ENCODE measurements at regions not wholly inside any gene's neighbourhood (a gene's known extent, or its start where the extent isn't known, plus 50 kb on each side); places are given as distances from the start of the nearest gene placed in this dataset.
A peak's percentile ranks its signal among the peaks of the same experiment; 100 is the strongest.

- TF ChIP-seq CHD2 (IDR thresholded peaks at IDR 0.05; ENCODE audit: low read length, partially characterized antibody) = peak; percentile 45
- TF ChIP-seq YY1 (IDR thresholded peaks at IDR 0.05; ENCODE audit: low read depth) = no peak
- TF ChIP-seq, protein P1, sequence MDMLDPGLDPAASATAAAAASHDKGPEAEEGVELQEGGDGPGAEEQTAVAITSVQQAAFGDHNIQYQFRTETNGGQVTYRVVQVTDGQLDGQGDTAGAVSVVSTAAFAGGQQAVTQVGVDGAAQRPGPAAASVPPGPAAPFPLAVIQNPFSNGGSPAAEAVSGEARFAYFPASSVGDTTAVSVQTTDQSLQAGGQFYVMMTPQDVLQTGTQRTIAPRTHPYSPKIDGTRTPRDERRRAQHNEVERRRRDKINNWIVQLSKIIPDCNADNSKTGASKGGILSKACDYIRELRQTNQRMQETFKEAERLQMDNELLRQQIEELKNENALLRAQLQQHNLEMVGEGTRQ (IDR thresholded peaks at IDR 0.05; ENCODE audit: borderline replicate concordance, low read depth, low read length) = no peak
- TF ChIP-seq REST (IDR thresholded peaks at IDR 0.05; ENCODE audit: low read depth, low read length) = no peak
- TF ChIP-seq CTCF (IDR thresholded peaks at IDR 0.05) = no peak
- TF ChIP-seq GABPA (IDR thresholded peaks at IDR 0.05; ENCODE audit: low read depth) = no peak
- TF ChIP-seq EP300 (IDR thresholded peaks at IDR 0.05; ENCODE audit: borderline replicate concordance in 1 of 2, low read depth in 1 of 2, low read length in 1 of 2) = peak in 1 of 2 experiments; percentile 53; a peak in 1 of 4 replicates
- 0 out of 2 replicates have a peak, but pooled peaks have one; percentile 6 for TF ChIP-seq RAD21 (IDR thresholded peaks at IDR 0.05; ENCODE audit: low read length)
- TF ChIP-seq POLR2AphosphoS5 (IDR thresholded peaks at IDR 0.05; ENCODE audit: low read depth, low read length) = no peak
- TF ChIP-seq MAX (IDR thresholded peaks at IDR 0.05; ENCODE audit: low read depth) = no peak
- no peak for TF ChIP-seq RFX5 (IDR thresholded peaks at IDR 0.05; ENCODE audit: low read length)
- TF ChIP-seq ELF1 (IDR thresholded peaks at IDR 0.05) = no peak
- no peak for TF ChIP-seq EZH2phosphoT487 (IDR thresholded peaks at IDR 0.05; ENCODE audit: borderline replicate concordance, low read depth)
Measured at GRCh38 chr2:207418419-207418818, 111.3 kb upstream of the CREB1 start.
